ENCODE measurements at regions not wholly inside any gene's neighbourhood (a gene's known extent, or its start where the extent isn't known, plus 50 kb on each side); places are given as distances from the start of the nearest gene placed in this dataset.

GRCh38 chr6:159513914-159514313 lies 179.1 kb downstream of the SOD2 start:
- no peak for TF ChIP-seq CTCF (IDR thresholded peaks at IDR 0.05)
- ATAC-seq (ENCODE audit: low FRiP score) = no peak
- DNase-seq (ENCODE audit: low spot score) = no peak

- DNase-seq (ENCODE audit: low spot score) = no peak
- no peak for TF ChIP-seq CTCF (IDR thresholded peaks at IDR 0.05)
- ATAC-seq (ENCODE audit: low FRiP score) = no peak
Measured at GRCh38 chr6:159513074-159513720, 179.8 kb downstream of the SOD2 start.

- DNase-seq (ENCODE audit: low spot score) (no peak), ATAC-seq (ENCODE audit: low FRiP score) (no peak)
- TF ChIP-seq CTCF (IDR thresholded peaks at IDR 0.05) = no peak
Measured at GRCh38 chr6:159512571-159512970, 180.5 kb downstream of the SOD2 start.

- TF ChIP-seq CTCF (IDR thresholded peaks at IDR 0.05) = no peak
- ATAC-seq (ENCODE audit: low FRiP score) = no peak
- no peak for DNase-seq (ENCODE audit: low spot score)
Measured at GRCh38 chr6:159512104-159512503, 180.9 kb downstream of the SOD2 start.

GRCh38 chr6:159510141-159510540 lies 182.9 kb downstream of the SOD2 start:
- TF ChIP-seq CTCF (IDR thresholded peaks at IDR 0.05) = no peak
- ATAC-seq (ENCODE audit: low FRiP score) = no peak
- DNase-seq (ENCODE audit: low spot score) = no peak

GRCh38 chr6:159508931-159509330 lies 184.1 kb downstream of the SOD2 start:
- TF ChIP-seq CTCF (IDR thresholded peaks at IDR 0.05) = no peak
- no peak for DNase-seq (ENCODE audit: low spot score)

GRCh38 chr6:159506048-159506447 lies 187.0 kb downstream of the SOD2 start:
- ATAC-seq (ENCODE audit: low FRiP score) (no peak), DNase-seq (ENCODE audit: low spot score) (no peak)
- TF ChIP-seq CTCF (IDR thresholded peaks at IDR 0.05) = no peak

More at GRCh38 chr6:159508931-159509330, 184.1 kb downstream of the SOD2 start:
- no peak for ATAC-seq (ENCODE audit: low FRiP score)
